DND-41 (cell line): ENCODE measurements at regions not wholly inside any gene's neighbourhood (a gene's known extent, or its start where the extent isn't known, plus 50 kb on each side); places are given as distances from the start of the nearest gene placed in this dataset.

Experiments
- ATAC-seq: fragments of 200-7000 bp; cut with Tn5 transposase; 3 replicates; pipeline ENCODE4 v1.9.1; 2021; ENCODE audit warnings: low read depth; ENCODE audit not compliant: insufficient read depth
- DNase-seq: peaks from one replicate; pipeline ENCODE4 v3.0.0-alpha.2; 2020
- H2AFZ ChIP-seq: 2 replicates; pipeline ENCODE4 v1.6.0; 2012; ENCODE audit warnings: low read depth, low read length
- H3K27ac ChIP-seq: 2 replicates; pipeline ENCODE4 v1.5.1; 2012; ENCODE audit warnings: low read length, inconsistent platforms
- H3K27me3 ChIP-seq: fragments of 200-600 bp; sonication (generic); 2 replicates; pipeline ENCODE4 v1.6.0; 2012; ENCODE audit warnings: low read length, mild to moderate bottlenecking, inconsistent platforms; ENCODE audit not compliant: insufficient read depth, poor library complexity
- H3K36me3 ChIP-seq: 2 replicates; pipeline ENCODE4 v1.5.1; 2012; ENCODE audit warnings: low read length, inconsistent platforms; ENCODE audit not compliant: insufficient read depth
- H3K4me1 ChIP-seq: 2 replicates; pipeline ENCODE4 v1.5.1; 2012; ENCODE audit warnings: mild to moderate bottlenecking, low read length; ENCODE audit not compliant: insufficient read depth
- H3K4me2 ChIP-seq: 2 replicates; pipeline ENCODE4 v1.6.0; 2012; ENCODE audit warnings: mild to moderate bottlenecking, moderate library complexity, low read length, inconsistent platforms; ENCODE audit not compliant: insufficient read depth
- H3K4me3 ChIP-seq, 2 experiments: fragments of 200-600 bp in 1 of 2; shearing (Covaris generic) in 1 of 2; 2 replicates each; pipeline ENCODE4 v1.5.1; 2012 to 2016; ENCODE audit warnings: inconsistent platforms in 2 of 2, low read length in 2 of 2, mild to moderate bottlenecking in 2 of 2, low read depth in 1 of 2, moderate library complexity in 1 of 2
- H3K79me2 ChIP-seq: 2 replicates; pipeline ENCODE4 v1.6.0; 2012; ENCODE audit warnings: low read length, inconsistent platforms; ENCODE audit not compliant: insufficient read depth
- H3K9ac ChIP-seq: 2 replicates; pipeline ENCODE4 v1.6.0; 2012; ENCODE audit warnings: low read depth, mild to moderate bottlenecking, inconsistent platforms, low read length, moderate library complexity
- H3K9me3 ChIP-seq: 2 replicates; pipeline ENCODE4 v1.5.1; 2012; ENCODE audit warnings: low read length, moderate library complexity, mild to moderate bottlenecking, inconsistent platforms; ENCODE audit not compliant: insufficient read depth, severe bottlenecking
- H4K20me1 ChIP-seq: 2 replicates; pipeline ENCODE4 v1.6.0; 2012; ENCODE audit warnings: low read length; ENCODE audit not compliant: insufficient read depth
- EZH2 ChIP-seq: IDR thresholded peaks from 3 replicates; pipeline ENCODE4 v1.6.1; 2012; ENCODE audit warnings: borderline replicate concordance, low read depth, mild to moderate bottlenecking, moderate library complexity, low read length, inconsistent platforms; ENCODE audit not compliant: severe bottlenecking
- TF ChIP-seq, protein P1 (sequence below): IDR thresholded peaks from 2 replicates; pipeline ENCODE4 v1.5.1; 2012; ENCODE audit warnings: borderline replicate concordance, low read length, moderate library complexity, mild to moderate bottlenecking; ENCODE audit not compliant: poor library complexity, severe bottlenecking; ENCODE audit errors: extremely low read depth

GRCh38 chr16:73584157-73584556 is 536.2 kb upstream of the ZFHX3 start:
- Histone ChIP-seq H3K4me2 (no peak overlapping the region), H3K9ac (no peak overlapping the region), H2AFZ (no peak overlapping the region), H3K27ac (no peak overlapping the region), H3K36me3 (no peaks in the 10 kb centered on the region), H3K9me3 (no peaks in the 10 kb centered on the region), H4K20me1 (no peaks in the 10 kb centered on the region), H3K4me1 (no peaks in the 10 kb centered on the region), H3K27me3 (no peaks in the 10 kb centered on the region), H3K4me3 (no peak overlapping the region), H3K79me2 (no peaks in the 10 kb centered on the region)
- ATAC-seq (no peak), DNase-seq (no peak)
- TF ChIP-seq EZH2: no peak
- TF ChIP-seq, protein P1, sequence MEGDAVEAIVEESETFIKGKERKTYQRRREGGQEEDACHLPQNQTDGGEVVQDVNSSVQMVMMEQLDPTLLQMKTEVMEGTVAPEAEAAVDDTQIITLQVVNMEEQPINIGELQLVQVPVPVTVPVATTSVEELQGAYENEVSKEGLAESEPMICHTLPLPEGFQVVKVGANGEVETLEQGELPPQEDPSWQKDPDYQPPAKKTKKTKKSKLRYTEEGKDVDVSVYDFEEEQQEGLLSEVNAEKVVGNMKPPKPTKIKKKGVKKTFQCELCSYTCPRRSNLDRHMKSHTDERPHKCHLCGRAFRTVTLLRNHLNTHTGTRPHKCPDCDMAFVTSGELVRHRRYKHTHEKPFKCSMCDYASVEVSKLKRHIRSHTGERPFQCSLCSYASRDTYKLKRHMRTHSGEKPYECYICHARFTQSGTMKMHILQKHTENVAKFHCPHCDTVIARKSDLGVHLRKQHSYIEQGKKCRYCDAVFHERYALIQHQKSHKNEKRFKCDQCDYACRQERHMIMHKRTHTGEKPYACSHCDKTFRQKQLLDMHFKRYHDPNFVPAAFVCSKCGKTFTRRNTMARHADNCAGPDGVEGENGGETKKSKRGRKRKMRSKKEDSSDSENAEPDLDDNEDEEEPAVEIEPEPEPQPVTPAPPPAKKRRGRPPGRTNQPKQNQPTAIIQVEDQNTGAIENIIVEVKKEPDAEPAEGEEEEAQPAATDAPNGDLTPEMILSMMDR: no peak

DNA sequence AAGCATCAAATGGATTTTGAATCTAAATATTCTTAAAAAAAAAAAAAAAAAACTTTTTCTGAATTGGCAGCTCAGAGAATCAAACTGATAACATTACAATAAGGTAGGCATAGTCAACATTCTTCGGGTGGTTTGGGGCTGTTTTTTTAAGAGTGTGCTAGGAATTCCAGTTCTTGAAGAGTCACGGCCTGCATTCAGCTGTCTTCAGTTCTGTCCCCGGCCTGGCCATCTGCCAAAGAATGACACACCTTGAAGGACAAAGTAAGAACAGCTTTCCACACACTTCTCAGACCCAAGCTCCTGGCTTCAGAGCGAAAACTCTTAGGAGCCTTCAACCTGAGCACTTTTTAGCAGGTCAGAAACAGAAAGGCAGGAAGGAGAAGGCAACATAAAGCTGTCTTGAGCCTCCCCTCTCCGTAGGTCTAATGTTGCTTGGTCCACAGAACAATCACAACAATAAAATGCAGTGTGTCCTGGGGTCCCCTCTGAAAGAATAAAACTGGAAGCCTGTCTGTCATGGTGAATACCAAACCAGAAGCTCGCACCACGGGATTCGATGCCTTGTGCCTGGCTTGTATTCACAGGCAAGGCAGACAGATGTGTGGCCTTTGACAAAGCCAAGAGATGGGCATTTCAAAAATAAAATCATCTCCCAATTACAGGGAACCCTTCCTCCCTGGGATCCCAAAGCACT is 524.4 kb upstream of the ZFHX3 start:
- H3K4me1 ChIP-seq: no peaks in the 10 kb centered on the region
- no peak overlapping the region for H3K27ac ChIP-seq
- no peak for TF ChIP-seq EZH2
- TF ChIP-seq, protein P1: no peak
- H3K27me3 ChIP-seq: peaks cover 3% of the 10 kb centered on the region
- H3K79me2 ChIP-seq: no peaks in the 10 kb centered on the region
- H3K9ac ChIP-seq: no peak overlapping the region
- no peak overlapping the region for H2AFZ ChIP-seq
- H3K4me3 ChIP-seq: no peak overlapping the region
- no peak for DNase-seq
- no peak overlapping the region for H3K4me2 ChIP-seq
- no peaks in the 10 kb centered on the region for H4K20me1 ChIP-seq
- H3K9me3 ChIP-seq: no peaks in the 10 kb centered on the region
- H3K36me3 ChIP-seq: no peaks in the 10 kb centered on the region
- ATAC-seq: no peak

- Histone ChIP-seq H3K4me3 (no peak overlapping the region), H3K9ac (no peak overlapping the region), H3K27ac (no peak overlapping the region), H3K27me3 (peaks cover 3% of the 10 kb centered on the region), H3K4me1 (no peaks in the 10 kb centered on the region), H4K20me1 (no peaks in the 10 kb centered on the region), H2AFZ (no peak overlapping the region), H3K4me2 (no peak overlapping the region), H3K9me3 (no peaks in the 10 kb centered on the region), H3K36me3 (no peaks in the 10 kb centered on the region), H3K79me2 (no peaks in the 10 kb centered on the region)
- no peak for DNase-seq
- ATAC-seq: no peak
- TF ChIP-seq, protein P1: no peak
Measured at GRCh38 chr16:73569266-73569980, 521.5 kb upstream of the ZFHX3 start.
